ENCODE measurements at regions not wholly inside any gene's neighbourhood (a gene's known extent, or its start where the extent isn't known, plus 50 kb on each side); places are given as distances from the start of the nearest gene placed in this dataset.

GRCh38 chr3:193754719-193755118 lies 161.7 kb downstream of the OPA1 start:
- no peak for DNase-seq (ENCODE audit: extremely low spot score in 2 of 2)
- TF ChIP-seq POLR2A (IDR thresholded peaks at IDR 0.05) (no peak), POLR2AphosphoS5 (IDR thresholded peaks at IDR 0.05; ENCODE audit: insufficient read depth in 1 of 2, low read depth in 1 of 2) (no peak)
- TF ChIP-seq, protein P1, sequence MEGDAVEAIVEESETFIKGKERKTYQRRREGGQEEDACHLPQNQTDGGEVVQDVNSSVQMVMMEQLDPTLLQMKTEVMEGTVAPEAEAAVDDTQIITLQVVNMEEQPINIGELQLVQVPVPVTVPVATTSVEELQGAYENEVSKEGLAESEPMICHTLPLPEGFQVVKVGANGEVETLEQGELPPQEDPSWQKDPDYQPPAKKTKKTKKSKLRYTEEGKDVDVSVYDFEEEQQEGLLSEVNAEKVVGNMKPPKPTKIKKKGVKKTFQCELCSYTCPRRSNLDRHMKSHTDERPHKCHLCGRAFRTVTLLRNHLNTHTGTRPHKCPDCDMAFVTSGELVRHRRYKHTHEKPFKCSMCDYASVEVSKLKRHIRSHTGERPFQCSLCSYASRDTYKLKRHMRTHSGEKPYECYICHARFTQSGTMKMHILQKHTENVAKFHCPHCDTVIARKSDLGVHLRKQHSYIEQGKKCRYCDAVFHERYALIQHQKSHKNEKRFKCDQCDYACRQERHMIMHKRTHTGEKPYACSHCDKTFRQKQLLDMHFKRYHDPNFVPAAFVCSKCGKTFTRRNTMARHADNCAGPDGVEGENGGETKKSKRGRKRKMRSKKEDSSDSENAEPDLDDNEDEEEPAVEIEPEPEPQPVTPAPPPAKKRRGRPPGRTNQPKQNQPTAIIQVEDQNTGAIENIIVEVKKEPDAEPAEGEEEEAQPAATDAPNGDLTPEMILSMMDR (IDR thresholded peaks at IDR 0.05), result no peak
- Histone ChIP-seq H3K4me3 (no peak overlapping the region), H3K36me3 (no peaks in the 10 kb centered on the region), H3K27ac (no peak overlapping the region), H3K27me3 (no peaks in the 10 kb centered on the region), H3K9me3 (peaks cover 10% of the 10 kb centered on the region), H3K4me1 (no peaks in the 10 kb centered on the region)
- intact Hi-C loops (cut with DNase I), result no loop called here

- Histone ChIP-seq H3K4me1 (no peaks in the 10 kb centered on the region), H3K4me3 (no peak overlapping the region), H3K27ac (no peak overlapping the region), H3K36me3 (no peaks in the 10 kb centered on the region), H3K27me3 (no peaks in the 10 kb centered on the region), H3K9me3 (peaks cover 10% of the 10 kb centered on the region)
- intact Hi-C loops (cut with DNase I), result no loop called here
- no peak for DNase-seq (ENCODE audit: extremely low spot score in 2 of 2)
- no peak for TF ChIP-seq POLR2A (IDR thresholded peaks at IDR 0.05)
- TF ChIP-seq POLR2AphosphoS5 (IDR thresholded peaks at IDR 0.05; ENCODE audit: insufficient read depth in 1 of 2, low read depth in 1 of 2), result no peak
- TF ChIP-seq, protein P1 (IDR thresholded peaks at IDR 0.05), result no peak
Measured at GRCh38 chr3:193756536-193756935, 163.5 kb downstream of the OPA1 start.

DNA sequence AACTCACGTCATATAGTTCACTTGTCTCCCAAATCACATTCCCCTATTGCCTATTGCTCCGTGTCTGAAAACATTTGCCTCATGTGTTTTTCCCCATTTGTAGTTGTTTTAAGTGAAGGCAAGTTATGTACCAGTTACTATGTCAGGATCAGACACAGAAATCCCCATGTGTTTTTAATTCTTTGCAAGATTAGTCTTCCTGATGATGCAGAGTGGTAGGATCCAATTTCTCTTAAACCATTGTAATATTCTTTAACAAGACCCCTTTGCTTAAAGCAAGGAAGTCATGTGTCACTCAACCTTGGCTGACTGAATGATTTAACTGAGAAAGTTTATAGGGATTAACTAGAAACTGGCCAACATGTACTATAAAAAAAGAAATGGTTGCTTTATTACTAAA lies 164.4 kb downstream of the OPA1 start:
- Histone ChIP-seq H3K4me3 (no peak overlapping the region), H3K4me1 (no peaks in the 10 kb centered on the region), H3K36me3 (no peaks in the 10 kb centered on the region), H3K9me3 (peaks cover 10% of the 10 kb centered on the region), H3K27me3 (no peaks in the 10 kb centered on the region), H3K27ac (no peak overlapping the region)
- DNase-seq (ENCODE audit: extremely low spot score in 2 of 2), result no peak
- intact Hi-C loops (cut with DNase I), result no loop called here
- TF ChIP-seq POLR2A (IDR thresholded peaks at IDR 0.05) (no peak), POLR2AphosphoS5 (IDR thresholded peaks at IDR 0.05; ENCODE audit: insufficient read depth in 1 of 2, low read depth in 1 of 2) (no peak)
- TF ChIP-seq, protein P1 (IDR thresholded peaks at IDR 0.05), result no peak

GRCh38 chr3:193761969-193762368 lies 169.0 kb downstream of the OPA1 start:
- intact Hi-C loops (cut with DNase I), result no loop called here
- H3K36me3 ChIP-seq, result no peaks in the 10 kb centered on the region
- H3K27ac ChIP-seq, result no peak overlapping the region
- DNase-seq (ENCODE audit: extremely low spot score in 2 of 2), result no peak
- H3K27me3 ChIP-seq, result no peaks in the 10 kb centered on the region
- H3K4me3 ChIP-seq, result no peak overlapping the region
- no peaks in the 10 kb centered on the region for H3K4me1 ChIP-seq
- H3K9me3 ChIP-seq, result peaks cover 7% of the 10 kb centered on the region
- TF ChIP-seq, protein P1 (IDR thresholded peaks at IDR 0.05), result no peak
- TF ChIP-seq POLR2A (IDR thresholded peaks at IDR 0.05), result no peak
- TF ChIP-seq POLR2AphosphoS5 (IDR thresholded peaks at IDR 0.05; ENCODE audit: insufficient read depth in 1 of 2, low read depth in 1 of 2), result no peak

GRCh38 chr3:193762657-193763056 lies 169.6 kb downstream of the OPA1 start:
- Histone ChIP-seq H3K27ac (no peak overlapping the region), H3K9me3 (peaks cover under 1% of the 10 kb centered on the region), H3K4me3 (no peak overlapping the region), H3K27me3 (no peaks in the 10 kb centered on the region), H3K36me3 (no peaks in the 10 kb centered on the region), H3K4me1 (no peaks in the 10 kb centered on the region)
- no peak for TF ChIP-seq POLR2AphosphoS5 (IDR thresholded peaks at IDR 0.05; ENCODE audit: insufficient read depth in 1 of 2, low read depth in 1 of 2)
- no peak for TF ChIP-seq POLR2A (IDR thresholded peaks at IDR 0.05)
- TF ChIP-seq, protein P1 (IDR thresholded peaks at IDR 0.05), result no peak
- intact Hi-C loops (cut with DNase I), result no loop called here
- DNase-seq (ENCODE audit: extremely low spot score in 2 of 2), result no peak
